ENCODE measurements at regions not wholly inside any gene's neighbourhood (a gene's known extent, or its start where the extent isn't known, plus 50 kb on each side); places are given as distances from the start of the nearest gene placed in this dataset.
A peak's percentile ranks its signal among the peaks of the same experiment; 100 is the strongest.

DNA sequence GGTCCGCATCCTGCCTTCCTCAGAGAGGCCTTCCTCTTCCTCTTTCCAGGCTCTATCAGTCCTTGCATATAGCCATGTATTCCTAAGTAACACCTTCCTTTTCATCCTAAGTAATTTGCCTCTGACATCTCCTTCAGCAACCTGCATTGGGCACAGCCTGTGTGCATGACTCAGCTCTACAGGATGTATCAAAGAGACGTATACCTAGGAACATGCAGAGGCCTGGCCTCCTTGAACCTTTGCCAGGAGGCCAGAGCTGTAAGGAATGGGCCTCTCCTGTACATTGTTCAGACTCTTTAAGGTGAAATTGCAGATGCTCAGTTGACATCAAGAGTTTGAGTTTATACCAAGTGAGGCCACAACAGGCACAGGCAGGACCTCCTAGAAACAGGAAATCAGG, 76.0 kb upstream of the CELF4 start:
- H3K4me3 ChIP-seq (ENCODE audit: low read length), result no peak overlapping the region
- H3K36me3 ChIP-seq (ENCODE audit: insufficient read depth, low read length), result no peaks in the 10 kb centered on the region
- no peaks in the 10 kb centered on the region for H3K27me3 ChIP-seq (ENCODE audit: insufficient read depth, low read length)
- H3K9ac ChIP-seq (ENCODE audit: low read depth, low read length), result no peak overlapping the region
- peaks cover 16% of the 10 kb centered on the region for H3K4me1 ChIP-seq (ENCODE audit: insufficient read depth, low read length)
- 89% methylated on average over 2 of the region's 2 CpGs for WGBS
- H3K9me3 ChIP-seq (ENCODE audit: insufficient read depth, low read depth, low read length), result peaks cover 24% of the 10 kb centered on the region
- no peak overlapping the region for H3K27ac ChIP-seq (ENCODE audit: low read depth, low read length)

- Histone ChIP-seq H3K4me3 (ENCODE audit: low read length) (no peak overlapping the region), H3K27ac (ENCODE audit: low read depth, low read length) (peak overlapping the region; percentile 62; the same call in 1 of the 2 replicates), H3K27me3 (ENCODE audit: insufficient read depth, low read length) (no peaks in the 10 kb centered on the region), H3K4me1 (ENCODE audit: insufficient read depth, low read length) (peaks cover 16% of the 10 kb centered on the region), H3K9me3 (ENCODE audit: insufficient read depth, low read depth, low read length) (peaks cover 17% of the 10 kb centered on the region), H3K9ac (ENCODE audit: low read depth, low read length) (no peak overlapping the region), H3K36me3 (ENCODE audit: insufficient read depth, low read length) (no peaks in the 10 kb centered on the region)
These were observed 74.9 kb upstream of the CELF4 start for GRCh38 chr18:37640504-37640903.

- 0 out of 2 replicates have a peak overlapping the region, but pooled peaks have one; percentile 62 for H3K27ac ChIP-seq (ENCODE audit: low read depth, low read length)
- H3K9me3 ChIP-seq (ENCODE audit: insufficient read depth, low read depth, low read length), result peaks cover 10% of the 10 kb centered on the region
- WGBS, result 84% methylated on average over 3 of the region's 3 CpGs
- no peak overlapping the region for H3K4me3 ChIP-seq (ENCODE audit: low read length)
- H3K9ac ChIP-seq (ENCODE audit: low read depth, low read length), result no peak overlapping the region
- H3K36me3 ChIP-seq (ENCODE audit: insufficient read depth, low read length), result no peaks in the 10 kb centered on the region
- H3K4me1 ChIP-seq (ENCODE audit: insufficient read depth, low read length), result peaks cover 16% of the 10 kb centered on the region
- H3K27me3 ChIP-seq (ENCODE audit: insufficient read depth, low read length), result no peaks in the 10 kb centered on the region
These were observed 74.2 kb upstream of the CELF4 start for GRCh38 chr18:37639846-37640245.

- Histone ChIP-seq H3K27me3 (ENCODE audit: insufficient read depth, low read length) (no peaks in the 10 kb centered on the region), H3K9me3 (ENCODE audit: insufficient read depth, low read depth, low read length) (no peaks in the 10 kb centered on the region), H3K9ac (ENCODE audit: low read depth, low read length) (no peak overlapping the region), H3K4me3 (ENCODE audit: low read length) (no peak overlapping the region), H3K36me3 (ENCODE audit: insufficient read depth, low read length) (no peaks in the 10 kb centered on the region), H3K27ac (ENCODE audit: low read depth, low read length) (no peak overlapping the region), H3K4me1 (ENCODE audit: insufficient read depth, low read length) (peaks cover 16% of the 10 kb centered on the region)
- WGBS, result 92% methylated on average over 4 of the region's 4 CpGs
These were observed 71.9 kb upstream of the CELF4 start for GRCh38 chr18:37637478-37637850.

GRCh38 chr18:37636831-37637477, 71.4 kb upstream of the CELF4 start:
- Histone ChIP-seq H3K4me1 (ENCODE audit: insufficient read depth, low read length) (peaks cover 16% of the 10 kb centered on the region), H3K27ac (ENCODE audit: low read depth, low read length) (no peak overlapping the region), H3K9ac (ENCODE audit: low read depth, low read length) (no peak overlapping the region), H3K9me3 (ENCODE audit: insufficient read depth, low read depth, low read length) (no peaks in the 10 kb centered on the region), H3K27me3 (ENCODE audit: insufficient read depth, low read length) (no peaks in the 10 kb centered on the region), H3K4me3 (ENCODE audit: low read length) (no peak overlapping the region), H3K36me3 (ENCODE audit: insufficient read depth, low read length) (no peaks in the 10 kb centered on the region)
- WGBS, result 93% methylated on average over 7 of the region's 8 CpGs

DNA sequence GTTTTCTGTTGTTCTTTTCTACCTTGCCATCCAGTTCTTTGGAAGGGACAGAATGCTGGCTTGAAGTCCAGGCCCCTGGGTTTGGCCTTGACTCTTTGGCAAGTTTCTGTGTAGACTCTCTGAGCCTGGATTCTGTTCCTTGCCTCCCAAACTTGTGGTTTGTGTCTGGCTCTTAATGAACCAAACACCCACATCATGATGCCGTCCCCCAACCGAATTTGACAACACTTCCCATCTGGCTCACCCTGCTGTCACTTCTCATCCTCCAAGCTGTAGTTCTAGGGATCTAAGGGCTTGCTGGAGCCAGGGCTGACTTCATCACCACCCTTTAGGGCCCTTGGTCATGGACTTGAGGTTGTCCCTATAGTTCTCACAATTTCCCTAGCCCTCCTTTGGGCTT, 68.9 kb upstream of the CELF4 start:
- Histone ChIP-seq H3K4me1 (ENCODE audit: insufficient read depth, low read length) (no peaks in the 10 kb centered on the region), H3K9me3 (ENCODE audit: insufficient read depth, low read depth, low read length) (no peaks in the 10 kb centered on the region), H3K36me3 (ENCODE audit: insufficient read depth, low read length) (no peaks in the 10 kb centered on the region), H3K27ac (ENCODE audit: low read depth, low read length) (no peak overlapping the region), H3K9ac (ENCODE audit: low read depth, low read length) (no peak overlapping the region), H3K4me3 (ENCODE audit: low read length) (no peak overlapping the region), H3K27me3 (ENCODE audit: insufficient read depth, low read length) (no peaks in the 10 kb centered on the region)
- WGBS, result 96% methylated on average over 2 of the region's 2 CpGs

GRCh38 chr18:37631422-37631821, 65.8 kb upstream of the CELF4 start:
- H3K4me3 ChIP-seq (ENCODE audit: low read length), result no peak overlapping the region
- H3K36me3 ChIP-seq (ENCODE audit: insufficient read depth, low read length), result no peaks in the 10 kb centered on the region
- H3K27ac ChIP-seq (ENCODE audit: low read depth, low read length), result no peak overlapping the region
- H3K4me1 ChIP-seq (ENCODE audit: insufficient read depth, low read length), result no peaks in the 10 kb centered on the region
- no peaks in the 10 kb centered on the region for H3K9me3 ChIP-seq (ENCODE audit: insufficient read depth, low read depth, low read length)
- no peak overlapping the region for H3K9ac ChIP-seq (ENCODE audit: low read depth, low read length)
- no peaks in the 10 kb centered on the region; the same call in 1 of the 2 replicates for H3K27me3 ChIP-seq (ENCODE audit: insufficient read depth, low read length)
- WGBS, result 97% methylated on average over 4 of the region's 4 CpGs

DNA sequence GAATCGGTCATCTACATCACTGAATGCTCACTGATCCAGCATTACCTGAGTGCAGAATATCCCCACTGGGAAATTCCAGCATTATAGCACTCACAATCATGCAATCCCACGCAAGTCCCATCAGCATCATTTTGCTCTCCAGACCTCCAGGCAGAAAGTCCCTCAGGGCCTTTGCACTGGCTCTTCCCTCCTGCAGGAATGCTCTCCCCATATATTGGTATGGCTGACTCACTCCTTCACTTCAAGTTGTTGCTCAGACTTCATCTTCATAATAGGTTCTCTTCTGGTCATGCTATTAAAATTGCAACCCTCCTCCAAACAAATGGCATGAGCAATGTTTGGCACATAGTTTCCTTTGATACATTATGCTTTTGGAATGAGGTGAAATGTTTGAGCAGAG, 64.7 kb upstream of the CELF4 start:
- H3K27me3 ChIP-seq (ENCODE audit: insufficient read depth, low read length), result no peaks in the 10 kb centered on the region; the same call in 1 of the 2 replicates

GRCh38 chr18:37628470-37629220, 63.0 kb upstream of the CELF4 start:
- H3K27me3 ChIP-seq (ENCODE audit: insufficient read depth, low read length), result no peaks in the 10 kb centered on the region; the same call in 1 of the 2 replicates
- H3K4me1 ChIP-seq (ENCODE audit: insufficient read depth, low read length), result no peaks in the 10 kb centered on the region
- no peak overlapping the region for H3K9ac ChIP-seq (ENCODE audit: low read depth, low read length)
- H3K36me3 ChIP-seq (ENCODE audit: insufficient read depth, low read length), result no peaks in the 10 kb centered on the region
- H3K27ac ChIP-seq (ENCODE audit: low read depth, low read length), result no peak overlapping the region
- WGBS, result 93% methylated on average over 3 of the region's 3 CpGs
- no peak overlapping the region for H3K4me3 ChIP-seq (ENCODE audit: low read length)
- no peaks in the 10 kb centered on the region for H3K9me3 ChIP-seq (ENCODE audit: insufficient read depth, low read depth, low read length)

More for the DNA sequence above, 64.7 kb upstream of the CELF4 start:
- Histone ChIP-seq H3K36me3 (ENCODE audit: insufficient read depth, low read length) (no peaks in the 10 kb centered on the region), H3K9ac (ENCODE audit: low read depth, low read length) (no peak overlapping the region), H3K9me3 (ENCODE audit: insufficient read depth, low read depth, low read length) (no peaks in the 10 kb centered on the region), H3K4me3 (ENCODE audit: low read length) (no peak overlapping the region), H3K27ac (ENCODE audit: low read depth, low read length) (no peak overlapping the region), H3K4me1 (ENCODE audit: insufficient read depth, low read length) (no peaks in the 10 kb centered on the region)
- 77% methylated on average over 2 of the region's 2 CpGs for WGBS

DNA sequence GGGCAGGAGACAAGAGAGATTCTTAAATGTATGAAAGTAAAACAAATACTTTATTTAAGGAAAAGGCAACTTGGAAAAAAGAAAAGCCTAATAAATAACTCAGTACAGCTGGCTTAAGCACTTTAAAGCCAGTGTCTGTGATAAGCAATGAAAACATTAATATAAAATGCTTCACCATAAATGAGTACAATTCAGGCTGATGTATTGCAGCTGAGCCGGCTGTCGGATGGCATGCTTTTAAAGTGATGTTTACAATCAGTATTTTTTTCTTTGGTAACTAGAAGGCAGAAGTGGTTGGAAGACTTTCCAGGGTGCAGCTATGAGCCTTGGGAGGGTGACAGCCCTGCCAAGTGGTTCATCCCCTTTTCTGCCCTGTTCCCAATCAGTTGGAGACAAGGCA, 58.7 kb upstream of the CELF4 start:
- Histone ChIP-seq H3K4me3 (ENCODE audit: low read length) (no peak overlapping the region), H3K36me3 (ENCODE audit: insufficient read depth, low read length) (no peaks in the 10 kb centered on the region), H3K27me3 (ENCODE audit: insufficient read depth, low read length) (no peaks in the 10 kb centered on the region; the same call in 1 of the 2 replicates), H3K9ac (ENCODE audit: low read depth, low read length) (no peak overlapping the region), H3K9me3 (ENCODE audit: insufficient read depth, low read depth, low read length) (no peaks in the 10 kb centered on the region), H3K27ac (ENCODE audit: low read depth, low read length) (no peak overlapping the region), H3K4me1 (ENCODE audit: insufficient read depth, low read length) (peaks cover 11% of the 10 kb centered on the region)
- 100% methylated on average over 2 of the region's 2 CpGs for WGBS

DNA sequence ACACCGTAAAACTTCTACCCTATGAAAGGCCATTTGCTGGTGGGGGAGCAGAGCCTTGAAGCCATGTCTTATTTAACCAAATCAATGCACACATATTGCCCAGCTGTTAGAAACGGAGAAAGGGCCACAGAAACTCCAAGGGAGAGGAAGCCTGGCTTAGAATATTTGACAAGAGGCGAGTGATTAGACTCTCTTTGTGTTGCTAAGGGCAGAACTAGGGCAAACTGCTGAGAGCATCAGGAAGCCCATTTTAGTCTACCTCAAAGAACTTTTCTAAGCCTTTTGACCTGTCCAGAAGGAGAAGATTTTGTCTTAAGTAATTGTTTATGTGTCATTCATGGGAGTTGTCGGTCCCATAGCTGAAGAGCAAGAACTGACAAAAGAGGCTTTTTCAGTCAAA, 54.4 kb upstream of the CELF4 start:
- no peak overlapping the region for H3K4me3 ChIP-seq (ENCODE audit: low read length)
- 51% methylated on average over 4 of the region's 4 CpGs for WGBS

More for the DNA sequence above, 54.4 kb upstream of the CELF4 start:
- H3K9me3 ChIP-seq (ENCODE audit: insufficient read depth, low read depth, low read length), result peaks cover 5% of the 10 kb centered on the region; the same call in 1 of the 2 replicates
- H3K27ac ChIP-seq (ENCODE audit: low read depth, low read length), result no peak overlapping the region
- peaks cover 11% of the 10 kb centered on the region for H3K4me1 ChIP-seq (ENCODE audit: insufficient read depth, low read length)
- no peaks in the 10 kb centered on the region for H3K27me3 ChIP-seq (ENCODE audit: insufficient read depth, low read length)
- no peaks in the 10 kb centered on the region for H3K36me3 ChIP-seq (ENCODE audit: insufficient read depth, low read length)
- no peak overlapping the region for H3K9ac ChIP-seq (ENCODE audit: low read depth, low read length)
